OCI-LY7 (cell line): ENCODE measurements at regions not wholly inside any gene's neighbourhood (a gene's known extent, or its start where the extent isn't known, plus 50 kb on each side); places are given as distances from the start of the nearest gene placed in this dataset.

Source experiments
- BruUV-seq: library from RNA; stranded (reverse); fragments of 400-500 nt; replicated peaks from 2 replicates; lab custom pipeline; 2021; lab: Mats Ljungman, UMichigan
- CTCF ChIA-PET: fragments of 300-600 bp; sonication (Branson Sonifier 250); formaldehyde crosslinking; loops from one replicate; lab custom pipeline; 2022; ENCODE audit warnings: antibody characterized with exemption; ENCODE audit not compliant: unreplicated experiment; lab: Charles Lee
- POLR2A ChIA-PET: fragments of 300-600 bp; sonication (Branson Sonifier 250); formaldehyde crosslinking; loops from one replicate; lab custom pipeline; 2022; ENCODE audit warnings: antibody characterized with exemption; lab: Charles Lee
- DNase-seq: peaks from one replicate; pipeline ENCODE4 v3.0.0-alpha.2; 2015; ENCODE audit warnings: low spot score
- H2AFZ ChIP-seq: fragments of 200-600 bp; sonication (generic), shearing (Covaris generic); 2 replicates; pipeline ENCODE4 v1.6.1; 2014; ENCODE audit warnings: mild to moderate bottlenecking, antibody characterized with exemption, low read length, moderate library complexity
- H3K27ac ChIP-seq: fragments of 200-600 bp; sonication (generic); 2 replicates; pipeline ENCODE4 v1.5.1; 2014; ENCODE audit warnings: mixed run types, low read depth, mild to moderate bottlenecking, moderate library complexity, low read length, inconsistent platforms; ENCODE audit not compliant: poor library complexity, severe bottlenecking
- H3K36me3 ChIP-seq: fragments of 200-600 bp; sonication (generic); 2 replicates; pipeline ENCODE4 v1.6.1; 2014; ENCODE audit warnings: mild to moderate bottlenecking, antibody characterized with exemption, low read length, moderate library complexity, mixed read lengths; ENCODE audit not compliant: insufficient read depth
- H3K4me1 ChIP-seq: fragments of 200-600 bp; sonication (generic); 2 replicates; pipeline ENCODE4 v1.5.1; 2014; ENCODE audit warnings: mild to moderate bottlenecking, low read length; ENCODE audit not compliant: insufficient read depth, poor library complexity, severe bottlenecking
- H3K4me2 ChIP-seq: fragments of 200-600 bp; sonication (generic); 2 replicates; pipeline ENCODE4 v1.6.1; 2014; ENCODE audit warnings: mild to moderate bottlenecking, low read length
- H3K4me3 ChIP-seq: fragments of 200-600 bp; sonication (generic); 2 replicates; pipeline ENCODE4 v1.5.1; 2014; ENCODE audit warnings: mild to moderate bottlenecking, low read depth, low read length; ENCODE audit not compliant: poor library complexity, severe bottlenecking
- H3K79me2 ChIP-seq: fragments of 200-600 bp; sonication (generic); 2 replicates; pipeline ENCODE4 v1.6.1; 2016; ENCODE audit warnings: low read depth, mild to moderate bottlenecking, low read length, moderate library complexity, mixed read lengths; ENCODE audit not compliant: insufficient read depth
- H3K9me2 ChIP-seq: fragments of 200-600 bp; sonication (generic); 2 replicates; pipeline ENCODE4 v1.6.1; 2016; ENCODE audit warnings: mild to moderate bottlenecking, low read length, mixed read lengths; ENCODE audit not compliant: insufficient read depth
- H3K9me3 ChIP-seq: fragments of 200-600 bp; sonication (generic); 2 replicates; pipeline ENCODE4 v1.6.1; 2014; ENCODE audit warnings: mild to moderate bottlenecking, mixed run types, low read length, mixed read lengths
- H4K20me1 ChIP-seq: fragments of 200-600 bp; sonication (generic); 2 replicates; pipeline ENCODE4 v1.6.1; 2014; ENCODE audit warnings: mild to moderate bottlenecking, antibody characterized with exemption, low read length, moderate library complexity, mixed read lengths; ENCODE audit not compliant: insufficient read depth
- CTCF ChIP-seq: fragments of 200-600 bp; sonication (generic); conservative IDR thresholded peaks from 2 replicates; pipeline ENCODE4 v1.5.1; 2014; ENCODE audit warnings: mild to moderate bottlenecking, antibody characterized with exemption, low read length, moderate library complexity, mixed read lengths
- EZH2phosphoT487 ChIP-seq: fragments of 200-600 bp; sonication (generic); IDR thresholded peaks from 2 replicates; pipeline ENCODE4 v1.6.1; 2018; ENCODE audit warnings: low read depth, borderline replicate concordance, mild to moderate bottlenecking, mixed run types, antibody characterized with exemption, low read length, moderate library complexity, mixed read lengths
- intact Hi-C: fragments of 100-400 bp; cut with micrococcal nuclease; formaldehyde crosslinking; loops from one replicate; pipeline ENCODE4 v1.10.0; 2022; ENCODE audit not compliant: unreplicated experiment

GRCh38 chr2:139909136-139909535 is 1128.9 kb upstream of the NXPH2 start:
- BruUV-seq = no TSS peak
- H3K4me2 ChIP-seq = no peak overlapping the region
- intact Hi-C loops = no loop called here
- DNase-seq = no peak
- no peak for TF ChIP-seq CTCF
- TF ChIP-seq EZH2phosphoT487 = no peak
- ChIA-PET CTCF (no interaction called here), POLR2A (no interaction called here)
- no peak overlapping the region for H2AFZ ChIP-seq
- no peaks in the 10 kb centered on the region for H3K9me2 ChIP-seq
- H3K79me2 ChIP-seq = no peaks in the 10 kb centered on the region
- no peaks in the 10 kb centered on the region for H3K36me3 ChIP-seq
- H3K4me3 ChIP-seq = no peak overlapping the region
- H3K4me1 ChIP-seq = no peaks in the 10 kb centered on the region
- no peaks in the 10 kb centered on the region for H3K9me3 ChIP-seq
- no peak overlapping the region for H3K27ac ChIP-seq
- no peaks in the 10 kb centered on the region for H4K20me1 ChIP-seq

- no peaks in the 10 kb centered on the region for H3K9me2 ChIP-seq
These were observed 1125.4 kb upstream of the NXPH2 start for GRCh38 chr2:139905624-139906023.

More at GRCh38 chr2:139905624-139906023, 1125.4 kb upstream of the NXPH2 start:
- no peaks in the 10 kb centered on the region for H4K20me1 ChIP-seq
- TF ChIP-seq CTCF (no peak), EZH2phosphoT487 (no peak)
- DNase-seq = no peak
- BruUV-seq = no TSS peak
- intact Hi-C loops = no loop called here
- H3K36me3 ChIP-seq = no peaks in the 10 kb centered on the region
- ChIA-PET POLR2A (no interaction called here), CTCF (no interaction called here)
- no peaks in the 10 kb centered on the region for H3K79me2 ChIP-seq
- no peak overlapping the region for H3K4me3 ChIP-seq
- H3K4me1 ChIP-seq = no peaks in the 10 kb centered on the region
- H2AFZ ChIP-seq = no peak overlapping the region
- no peak overlapping the region for H3K27ac ChIP-seq
- H3K4me2 ChIP-seq = no peak overlapping the region
- no peaks in the 10 kb centered on the region for H3K9me3 ChIP-seq
